GM12875 (cell line): ENCODE measurements at regions not wholly inside any gene's neighbourhood (a gene's known extent, or its start where the extent isn't known, plus 50 kb on each side); places are given as distances from the start of the nearest gene placed in this dataset.
A peak's percentile ranks its signal among the peaks of the same experiment; 100 is the strongest.

Experiments used
- H3K4me3 ChIP-seq: one replicate; pipeline ENCODE4 v1.5.1; 2011; ENCODE audit warnings: low read depth, low read length, control low read depth
- CTCF ChIP-seq: IDR thresholded peaks from 2 replicates; pipeline ENCODE4 v1.5.1; 2011; ENCODE audit warnings: low read depth, mild to moderate bottlenecking, control low read depth, inconsistent platforms, low read length, moderate library complexity, borderline replicate concordance; ENCODE audit not compliant: insufficient read depth

DNA sequence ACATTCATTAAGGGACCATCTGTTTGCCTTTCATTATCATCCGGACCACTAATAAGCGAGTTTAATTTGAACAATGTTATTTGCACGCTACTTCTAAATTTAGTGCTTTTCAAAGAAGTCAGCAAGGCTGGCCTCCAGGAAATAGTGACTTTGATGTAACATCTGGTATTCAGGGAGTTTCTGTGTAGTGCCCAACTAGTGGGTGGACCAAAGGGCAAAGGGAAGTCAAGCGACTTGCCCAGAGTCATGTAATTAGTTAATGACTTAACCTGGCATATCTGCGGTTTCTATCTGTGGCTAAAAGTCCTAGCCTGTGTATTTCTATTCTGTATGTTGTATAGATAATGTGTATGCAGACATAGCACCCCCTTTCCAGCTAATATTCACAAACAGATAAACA is 56.3 kb upstream of the LCORL start:
- no peak overlapping the region for H3K4me3 ChIP-seq
- TF ChIP-seq CTCF, result no peak

GRCh38 chr4:18075823-18076433 is 54.4 kb upstream of the LCORL start:
- TF ChIP-seq CTCF, result peak; percentile 55
- no peak overlapping the region for H3K4me3 ChIP-seq

GRCh38 chr4:18071894-18072293 is 50.3 kb upstream of the LCORL start:
- H3K4me3 ChIP-seq, result no peak overlapping the region
- TF ChIP-seq CTCF, result no peak
